T follicular helper cell (primary cell): ENCODE measurements at regions not wholly inside any gene's neighbourhood (a gene's known extent, or its start where the extent isn't known, plus 50 kb on each side); places are given as distances from the start of the nearest gene placed in this dataset.

ENCODE experiments used
- DNase-seq: peaks from one replicate; pipeline ENCODE4 v3.0.0-alpha.2; 2020; ENCODE audit warnings: low read depth

DNA sequence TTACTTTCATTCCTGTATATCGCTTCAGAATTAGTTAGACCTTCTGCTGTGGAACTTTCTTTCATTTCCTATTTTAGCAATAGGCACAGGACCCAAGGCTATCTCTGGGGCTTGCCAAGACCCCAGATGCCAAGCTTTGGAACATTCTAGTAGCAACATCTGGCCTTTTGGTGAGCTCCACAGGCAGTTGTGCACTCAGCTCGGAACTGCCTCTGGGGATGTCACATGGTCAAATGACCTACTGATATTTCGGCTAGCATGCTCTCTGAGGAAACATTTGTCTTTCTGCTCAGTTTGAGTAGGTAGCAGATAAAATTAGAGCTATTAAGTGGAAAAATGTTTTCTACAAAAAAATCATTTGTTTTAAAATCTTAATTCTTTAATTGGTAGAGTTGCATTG lies 76.6 kb upstream of the ITGA4 start:
- DNase-seq = no peak

DNA sequence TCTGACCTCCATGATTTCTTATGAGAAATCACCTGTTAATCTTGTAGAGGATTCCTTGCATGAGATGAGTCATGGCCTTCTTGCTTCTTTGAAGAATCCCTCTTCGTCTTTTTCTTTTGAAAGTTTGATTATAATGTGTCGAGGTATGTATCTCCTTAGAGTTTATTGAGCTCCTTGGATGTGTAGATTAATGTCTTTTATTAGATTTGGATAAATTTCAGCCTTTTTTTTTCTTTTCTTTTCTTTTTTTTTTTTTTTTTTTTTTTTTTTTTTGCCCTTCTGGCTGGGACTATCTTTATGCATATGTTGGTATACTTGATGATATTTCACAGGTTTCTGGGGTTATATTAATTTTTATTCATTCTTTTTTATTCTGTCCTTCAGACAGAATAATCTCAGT lies 72.3 kb upstream of the ITGA4 start:
- no peak for DNase-seq

DNA sequence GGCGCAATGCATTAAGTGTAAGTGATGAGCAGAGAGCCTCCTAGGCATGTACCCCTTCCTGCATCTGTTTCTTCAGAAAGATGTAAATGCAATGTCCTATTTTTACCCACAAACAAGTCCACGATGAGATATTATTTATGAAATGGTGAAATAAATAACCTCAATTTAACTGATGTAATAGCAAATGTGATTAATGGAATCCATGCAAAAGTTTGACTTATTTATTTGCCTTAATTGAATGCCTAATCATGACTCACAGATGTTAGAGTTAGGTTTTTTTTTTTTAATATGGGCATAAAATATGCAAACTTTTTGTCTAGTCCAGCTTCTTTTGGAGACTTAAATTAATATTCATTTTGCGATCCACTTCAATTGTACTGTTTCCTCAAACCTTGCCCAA lies 67.7 kb upstream of the ITGA4 start:
- no peak for DNase-seq

DNA sequence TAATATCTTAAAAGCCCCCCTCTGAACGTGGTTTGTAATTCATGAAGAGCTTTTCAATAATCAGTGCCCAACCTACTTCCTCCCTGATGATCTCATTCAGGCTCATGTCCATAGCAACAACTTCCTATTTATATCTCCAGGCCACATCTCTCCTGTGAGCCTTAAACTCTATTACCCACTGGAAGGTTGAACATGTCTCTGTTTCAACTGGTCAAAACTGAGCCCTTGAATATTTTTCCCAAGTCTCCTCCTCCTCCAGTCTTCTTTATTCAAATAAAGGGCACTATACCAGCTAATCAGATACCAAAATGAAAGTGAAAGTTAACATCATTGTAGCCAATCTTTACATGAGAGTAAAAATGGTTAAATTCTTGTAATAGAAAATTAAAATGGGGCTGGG lies 63.7 kb upstream of the ITGA4 start:
- DNase-seq = no peak

DNA sequence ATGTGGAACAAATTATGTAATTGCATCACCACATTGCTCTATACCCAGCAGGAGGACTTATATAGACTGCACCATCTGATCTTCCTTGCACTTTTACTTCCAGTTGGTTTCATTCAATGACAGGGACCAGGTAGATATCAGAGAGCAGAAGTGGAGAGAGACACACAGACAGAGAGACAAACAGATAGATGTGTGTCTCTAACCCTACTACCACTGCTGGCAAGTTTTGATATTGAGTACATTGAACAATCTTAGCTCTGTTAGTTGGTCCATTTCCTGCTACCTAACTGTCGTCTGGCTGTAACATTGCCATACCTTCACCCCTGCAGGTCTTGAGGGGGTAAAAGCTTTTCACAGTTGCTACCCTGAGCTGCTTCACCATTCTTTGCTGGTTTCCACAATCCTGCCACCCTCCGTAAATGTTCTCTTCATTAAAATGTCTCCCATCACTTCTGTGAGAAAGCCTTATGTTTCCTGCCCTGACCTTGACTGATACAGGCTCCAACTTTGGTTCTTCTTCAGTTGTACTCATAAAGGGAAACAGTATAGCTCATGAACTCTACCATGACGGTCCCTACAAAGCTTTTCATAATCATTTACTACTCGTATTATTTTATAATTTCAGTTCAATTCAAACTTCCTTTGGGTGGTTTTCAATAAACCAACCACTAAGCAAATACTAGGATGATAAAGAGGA lies 62.3 kb upstream of the ITGA4 start:
- no peak for DNase-seq

DNA sequence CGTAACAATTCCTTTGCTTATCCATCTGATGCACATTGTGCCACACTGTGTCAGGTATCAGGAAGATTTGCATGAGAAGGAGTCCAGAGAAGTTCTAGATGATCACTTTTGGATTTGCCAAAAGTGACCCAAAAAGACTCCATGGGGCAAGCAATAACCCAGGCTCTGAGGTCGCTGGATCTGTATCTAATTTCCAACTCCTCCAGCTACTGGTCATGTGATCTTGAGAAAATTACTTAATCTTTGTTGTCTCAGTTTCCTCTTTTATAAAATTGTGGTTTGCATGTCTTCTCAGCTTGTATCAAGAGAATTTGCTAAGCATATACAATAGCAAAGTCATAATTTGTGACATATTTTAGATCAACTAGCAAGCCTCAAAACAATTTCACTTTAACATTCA lies 61.3 kb upstream of the ITGA4 start:
- DNase-seq = no peak

DNA sequence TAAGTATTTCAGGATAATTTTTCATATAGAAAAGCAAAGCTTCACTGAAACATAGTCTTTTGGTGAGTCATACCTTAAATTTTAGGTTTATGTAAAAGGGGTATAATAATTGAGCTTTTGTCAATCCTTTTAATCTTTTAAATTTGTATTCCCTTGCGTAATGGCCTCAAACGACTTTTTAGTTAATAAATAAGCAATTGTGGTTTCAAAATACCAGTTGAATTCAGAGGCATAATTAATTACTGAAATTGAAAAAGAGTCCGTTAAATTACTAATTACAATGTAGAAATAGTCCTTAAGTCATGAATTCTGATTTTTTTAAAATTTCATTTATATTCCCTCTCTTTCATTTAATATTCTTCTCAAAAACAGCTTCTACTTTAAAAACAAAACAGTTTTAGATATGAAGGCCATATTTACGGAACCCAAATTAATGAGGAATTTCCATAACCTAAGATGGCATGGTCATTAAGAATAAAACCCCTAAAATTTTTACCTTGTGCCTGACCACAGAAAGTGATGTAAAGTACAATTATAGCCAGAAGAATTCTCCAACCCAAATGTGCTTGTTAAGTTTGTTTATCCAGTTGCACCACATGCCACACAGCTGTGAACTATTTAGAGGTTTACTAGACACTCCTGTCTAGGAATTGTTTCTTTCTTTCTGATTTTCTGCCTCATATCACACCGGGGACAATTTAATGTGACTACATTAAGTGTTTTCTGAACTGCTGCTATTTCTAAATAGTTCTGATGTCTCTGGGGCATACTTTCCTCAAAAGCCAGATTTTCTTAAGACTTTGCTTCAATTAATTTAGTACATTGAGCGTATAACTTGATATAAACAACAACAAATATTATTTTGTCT lies 60.7 kb upstream of the ITGA4 start:
- DNase-seq = no peak

DNA sequence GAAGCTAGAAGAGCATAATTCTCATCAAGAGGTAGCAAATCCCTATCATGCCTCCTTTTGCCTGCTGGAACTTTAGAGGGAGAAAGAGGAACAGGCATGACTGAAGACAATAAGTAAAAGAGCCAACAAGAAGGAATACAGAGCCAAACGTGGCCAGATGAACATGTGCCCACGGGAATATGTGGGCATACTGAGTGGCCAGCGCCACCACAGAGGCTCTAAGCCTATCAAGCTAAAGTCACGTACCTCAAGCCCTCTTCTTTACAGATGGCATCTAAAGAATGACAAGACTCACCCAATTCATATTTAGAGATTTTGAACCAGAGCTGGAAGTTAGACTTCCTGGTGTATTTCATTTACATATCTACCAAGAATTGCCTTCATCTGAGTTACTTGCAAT lies 59.9 kb upstream of the ITGA4 start:
- no peak for DNase-seq

DNA sequence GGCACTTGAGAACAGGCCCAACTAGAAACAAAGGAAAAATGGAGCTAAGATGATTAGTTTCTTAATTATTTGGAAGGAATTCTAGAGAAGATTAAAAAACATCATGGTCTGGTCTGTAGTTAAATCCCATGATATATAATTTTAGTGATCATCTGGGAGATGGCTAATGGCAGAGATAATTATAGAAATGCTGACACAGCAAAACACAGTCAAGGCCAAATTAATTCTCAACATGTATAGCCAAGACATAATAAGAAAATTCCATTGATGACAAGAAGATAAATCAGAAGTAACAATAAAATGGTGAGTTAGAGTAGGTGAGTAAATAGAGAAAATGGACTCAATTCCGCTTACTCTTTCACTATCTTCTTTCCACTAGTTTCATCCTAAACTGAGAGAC lies 59.2 kb upstream of the ITGA4 start:
- no peak for DNase-seq

DNA sequence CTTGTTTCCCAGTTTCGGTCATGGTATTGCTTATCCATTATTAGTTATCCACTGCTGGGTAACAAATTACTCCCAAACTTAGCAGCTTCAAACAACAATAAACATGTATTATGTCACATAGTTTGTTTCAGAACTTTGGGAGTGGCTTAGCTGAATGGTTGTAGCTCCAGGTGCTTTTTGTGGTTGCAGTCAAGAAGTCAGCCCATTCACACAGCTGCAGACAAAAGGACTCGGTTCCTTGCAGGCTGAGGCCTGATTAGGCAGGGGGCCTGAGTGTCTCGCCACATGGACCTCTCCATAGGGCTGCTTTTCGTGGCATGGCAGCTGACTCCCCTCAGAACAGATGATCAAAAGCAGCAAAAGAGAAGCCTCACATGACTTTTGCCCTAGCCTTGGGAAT lies 58.2 kb upstream of the ITGA4 start:
- no peak for DNase-seq

DNA sequence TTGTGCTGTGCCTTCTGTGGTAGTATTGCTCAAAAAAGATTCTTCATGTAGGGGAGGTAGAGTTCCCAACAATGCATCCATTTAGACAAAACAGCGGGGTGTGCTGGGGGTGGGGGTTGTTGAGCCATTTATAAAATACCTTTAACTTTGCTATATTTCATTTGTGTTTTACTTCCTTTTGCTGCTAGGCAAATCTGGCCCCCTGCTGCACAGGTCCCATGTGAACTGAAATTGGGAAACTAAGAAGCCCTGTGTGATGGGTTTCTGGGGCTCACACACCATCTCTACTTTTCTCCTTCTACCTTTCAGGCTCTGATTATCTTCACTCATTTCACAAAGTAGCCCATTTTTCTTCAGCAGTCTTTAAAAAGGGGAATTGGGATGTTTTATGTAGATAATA lies 52.7 kb upstream of the ITGA4 start:
- DNase-seq = no peak

DNA sequence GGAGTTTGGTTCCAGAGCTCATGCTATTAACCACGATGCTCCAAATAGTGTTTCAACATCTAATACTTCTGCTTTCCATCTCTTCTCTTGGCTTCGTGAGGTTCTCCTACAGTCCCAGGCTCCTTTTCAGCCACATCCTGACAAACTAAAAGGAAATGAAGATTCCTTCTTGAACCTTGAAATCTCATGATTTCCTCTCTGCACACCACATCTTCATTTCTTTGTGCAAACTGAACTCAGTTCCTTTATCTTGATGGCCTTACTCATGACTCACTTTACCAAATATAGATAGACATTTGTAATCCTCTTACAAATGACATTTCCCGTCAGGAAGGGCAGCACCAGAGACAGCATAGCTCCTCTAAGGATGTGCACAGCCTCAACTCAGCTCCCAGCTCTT lies 50.0 kb upstream of the ITGA4 start:
- no peak for DNase-seq
